ENCODE measurements at regions not wholly inside any gene's neighbourhood (a gene's known extent, or its start where the extent isn't known, plus 50 kb on each side); places are given as distances from the start of the nearest gene placed in this dataset.

DNA sequence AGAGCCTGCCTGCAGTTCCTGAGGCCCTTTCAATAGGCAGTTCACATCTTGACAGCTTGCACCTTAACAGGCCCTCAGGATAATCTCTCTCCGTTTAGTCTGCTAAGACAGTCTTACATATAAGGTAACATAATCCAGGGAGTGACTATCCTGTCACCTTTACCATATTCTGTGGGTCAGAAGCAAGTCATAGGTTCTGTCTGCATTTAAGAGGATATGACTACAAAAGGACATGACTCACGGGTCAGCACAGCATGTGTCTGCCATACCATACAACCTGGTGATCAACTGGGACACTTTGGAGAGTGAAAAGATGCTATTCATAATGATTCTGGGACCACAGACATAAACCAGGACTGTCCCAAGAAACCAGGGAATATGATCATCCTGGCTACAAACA lies 611.1 kb downstream of the SOX6 start:
- no peak for DNase-seq

DNA sequence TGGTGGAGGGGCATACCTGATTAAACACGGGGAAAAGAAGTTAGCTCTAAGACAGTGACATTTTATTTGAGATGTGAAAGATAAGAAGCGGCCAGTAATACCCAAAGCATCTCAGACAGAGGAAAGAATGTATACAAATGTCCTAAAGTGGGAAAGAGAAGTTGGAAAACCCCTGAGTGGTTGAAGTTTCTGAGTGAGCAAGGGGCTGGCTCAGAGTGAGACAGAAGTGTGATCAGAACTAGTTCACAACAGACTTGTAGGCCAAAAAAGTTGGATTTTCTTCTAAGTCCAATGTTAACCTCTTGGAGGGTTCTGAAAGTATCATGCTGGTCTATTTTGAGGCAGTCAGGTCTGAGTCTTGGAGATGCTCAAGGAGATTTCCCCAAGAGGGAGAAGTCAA lies 608.7 kb downstream of the SOX6 start:
- no peak for DNase-seq

DNA sequence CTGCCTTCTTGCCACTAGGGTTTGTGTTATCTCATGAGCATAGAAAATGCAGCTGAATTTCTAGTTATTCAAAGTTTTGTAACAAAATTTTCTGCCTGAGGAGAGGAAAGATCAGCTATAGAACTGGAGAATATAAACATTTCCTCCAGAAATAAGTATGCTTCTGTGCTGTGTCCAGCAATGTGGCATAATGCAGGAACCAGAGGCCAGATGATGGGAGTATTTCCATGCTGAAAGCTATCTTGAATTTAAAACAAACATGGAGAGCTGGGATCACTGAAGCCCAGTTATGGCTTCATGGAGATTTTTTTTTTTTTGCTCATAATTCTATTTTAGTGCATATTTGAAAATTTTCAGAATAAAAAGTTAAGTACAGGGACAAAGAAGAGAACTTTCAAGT lies 608.2 kb downstream of the SOX6 start:
- DNase-seq, result no peak

DNA sequence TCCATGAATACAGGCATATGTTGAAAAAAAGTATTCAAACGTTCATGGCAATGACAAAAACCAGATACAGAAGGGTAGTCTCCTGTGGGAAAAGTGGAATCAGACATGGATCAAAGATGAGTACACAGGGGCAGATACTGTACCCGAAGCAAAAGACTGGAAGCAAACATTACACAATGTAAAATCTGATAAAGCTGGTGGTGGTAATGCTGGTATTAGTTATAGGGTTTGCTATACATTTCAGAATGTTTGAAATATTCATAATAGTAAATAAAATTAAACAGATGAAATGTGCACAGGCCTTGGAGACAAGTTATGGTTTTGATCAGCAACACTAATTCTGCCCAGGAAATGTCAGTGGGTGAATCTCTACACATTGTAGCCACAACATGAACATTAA lies 607.6 kb downstream of the SOX6 start:
- no peak for DNase-seq

DNA sequence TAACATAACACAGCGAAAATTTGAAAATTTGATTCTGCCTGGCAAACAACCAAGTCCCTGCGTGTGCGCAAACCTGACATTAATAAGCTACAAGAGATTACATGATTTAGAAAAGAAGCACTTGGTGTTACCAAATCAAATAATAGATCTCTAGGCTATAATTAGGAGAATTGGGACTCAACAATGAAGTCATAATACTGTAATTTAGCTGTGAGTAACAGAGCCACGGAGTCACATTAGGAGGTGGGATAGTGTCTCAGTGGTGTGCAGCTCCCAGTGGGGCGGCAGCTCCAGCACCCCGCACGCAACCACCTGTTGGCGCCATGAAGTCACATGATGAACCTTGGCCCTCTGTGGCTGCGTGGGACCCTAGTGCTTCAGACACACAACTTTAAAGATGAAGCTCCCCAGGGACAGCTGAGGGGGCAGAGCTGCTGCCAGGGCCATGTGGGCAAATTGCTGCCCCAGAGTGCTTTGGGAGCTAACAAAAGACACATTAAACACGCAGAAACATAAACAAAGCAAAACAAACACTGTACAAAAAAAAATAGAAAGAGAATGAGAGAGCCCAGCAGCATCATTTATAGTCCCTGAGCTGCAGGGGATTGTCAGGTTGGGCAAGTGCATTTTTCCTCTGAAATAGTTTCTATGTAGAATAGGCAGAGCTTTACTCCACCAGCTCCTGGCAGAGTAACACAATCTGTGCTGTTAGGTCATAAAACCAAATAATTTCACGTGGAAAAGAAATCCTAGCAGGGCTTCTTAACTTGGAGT lies 605.6 kb downstream of the SOX6 start:
- no peak for DNase-seq

DNA sequence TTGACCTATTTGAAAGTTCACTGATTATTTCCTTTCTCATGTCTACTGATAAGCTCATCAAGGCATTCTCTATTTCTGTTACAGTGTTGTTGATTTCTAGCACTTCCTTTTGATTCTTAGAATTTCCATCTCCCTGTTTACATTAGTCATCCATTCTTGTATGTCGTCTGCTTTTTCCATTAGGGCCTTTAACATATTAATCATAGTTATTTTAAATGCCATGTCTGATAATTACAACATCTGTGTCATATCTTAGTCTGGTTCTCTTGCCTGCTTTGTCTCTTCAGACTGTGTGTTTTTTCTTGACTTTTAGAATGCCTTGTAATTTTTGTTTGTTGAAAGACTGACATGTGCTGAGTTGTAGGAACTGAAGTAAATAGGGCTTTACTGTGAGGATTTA lies 602.1 kb downstream of the SOX6 start:
- DNase-seq, result no peak

DNA sequence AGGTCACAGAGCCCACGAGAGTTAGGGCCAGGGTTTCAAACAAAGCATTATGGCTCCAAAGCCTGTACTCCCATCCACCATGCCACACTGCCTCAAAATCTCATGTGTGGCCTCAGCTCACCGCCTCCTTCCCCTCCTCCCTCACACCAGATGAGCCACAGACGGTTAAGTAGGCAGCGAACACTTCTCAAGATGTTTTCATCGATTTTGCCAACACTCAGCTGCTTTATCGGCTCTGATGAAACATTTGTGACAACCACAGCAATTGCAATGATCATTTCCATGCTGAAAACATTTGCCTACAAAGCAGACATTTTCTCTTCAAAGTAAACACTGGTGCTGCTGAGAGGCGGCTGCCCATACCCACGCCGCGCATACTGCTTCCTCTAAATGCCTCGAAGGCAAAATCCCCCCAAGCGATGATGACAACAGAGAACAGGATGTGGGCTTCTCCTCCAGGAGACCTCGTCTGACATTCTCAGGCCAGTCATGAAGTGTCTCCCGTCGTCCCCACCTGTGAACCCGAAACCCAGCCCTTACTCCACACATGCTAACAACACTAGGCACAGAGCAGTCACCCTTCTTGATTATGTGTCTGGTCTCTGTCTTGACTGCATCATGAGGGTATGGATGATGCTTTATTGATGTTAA lies 599.2 kb downstream of the SOX6 start:
- no peak for DNase-seq

DNA sequence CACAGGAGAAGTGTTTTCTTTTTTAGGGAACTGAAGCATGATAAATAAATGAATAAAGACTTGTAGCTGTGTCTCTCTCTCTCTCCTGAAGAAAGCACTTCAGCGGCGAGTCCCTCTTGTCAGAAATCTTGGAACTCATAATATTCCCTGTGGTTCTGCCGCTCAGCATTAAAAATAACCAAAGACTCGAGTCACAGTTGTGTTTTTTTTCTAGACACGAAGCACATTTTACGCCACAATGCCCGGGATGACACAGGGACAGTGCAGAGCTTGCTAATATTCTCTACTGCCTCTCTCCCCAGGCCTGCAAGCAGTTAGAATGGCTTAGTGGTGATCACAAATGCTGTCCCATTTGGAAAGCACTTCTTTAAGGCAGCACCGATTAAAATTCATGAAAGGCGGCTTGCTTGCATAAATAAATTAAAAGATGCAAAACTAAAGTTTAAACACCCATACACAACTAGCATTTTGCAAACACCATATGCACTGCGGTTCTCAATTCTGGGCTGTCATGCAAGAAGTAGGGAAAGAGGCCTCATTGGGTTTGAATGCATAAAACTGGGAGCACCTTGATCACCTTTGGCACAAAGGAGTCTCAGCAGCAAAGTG lies 597.4 kb downstream of the SOX6 start:
- DNase-seq, result no peak

DNA sequence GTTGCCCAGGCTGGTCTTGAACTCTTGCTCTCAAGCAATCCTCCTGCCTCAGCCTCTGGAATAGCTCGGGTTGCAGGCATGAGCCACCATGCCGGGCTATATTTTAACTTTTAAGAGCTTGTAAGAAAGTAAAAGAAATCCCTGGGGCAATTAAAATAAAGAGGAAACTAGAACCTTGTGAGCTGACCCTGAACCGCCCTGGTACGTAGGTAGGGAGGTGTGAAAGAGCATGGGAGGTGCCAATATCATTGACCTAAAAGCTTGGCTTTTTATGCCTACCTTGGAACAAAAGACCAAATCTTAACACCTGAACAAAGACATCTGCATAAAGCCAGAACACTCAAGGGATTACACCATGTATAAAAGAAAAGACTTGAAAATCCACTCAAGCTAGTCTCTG lies 595.1 kb downstream of the SOX6 start:
- no peak for DNase-seq

DNA sequence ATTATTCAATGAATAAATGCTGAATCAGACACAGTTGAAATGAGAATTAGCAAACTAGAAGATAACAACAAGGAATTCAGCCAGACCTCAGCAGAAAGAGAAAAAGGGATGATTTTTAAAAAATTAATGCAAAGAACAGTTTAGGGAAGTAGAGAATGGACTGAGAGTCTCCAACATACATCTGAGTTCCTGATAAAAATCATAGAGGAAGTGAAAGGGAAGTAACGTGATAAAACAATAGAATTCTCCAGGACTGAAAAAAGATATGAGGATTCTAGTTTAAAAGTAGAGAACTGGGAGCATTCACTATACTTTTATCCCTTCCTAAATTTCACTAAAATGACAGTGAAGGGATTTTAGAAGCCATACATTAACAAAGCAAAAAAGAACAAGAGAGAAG lies 592.0 kb downstream of the SOX6 start:
- DNase-seq, result no peak

DNA sequence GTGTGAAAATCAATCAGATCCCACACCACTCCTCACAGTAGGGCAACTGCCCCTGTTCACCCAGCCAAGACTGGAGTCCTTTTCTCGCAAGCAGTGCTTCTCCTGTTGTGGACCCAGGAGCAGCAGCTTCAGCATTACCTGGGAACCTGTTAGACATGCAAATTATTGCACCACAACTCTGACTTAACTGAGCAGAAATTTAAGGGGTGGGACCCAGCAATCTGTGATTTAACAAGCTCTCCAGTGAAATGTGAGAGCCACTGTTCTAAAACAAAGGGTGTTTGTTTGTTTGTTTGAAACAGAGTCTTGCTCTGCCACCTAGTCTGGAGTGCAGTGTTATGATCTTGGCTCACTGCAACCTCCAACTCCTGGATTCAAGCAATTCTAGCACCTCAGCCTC lies 591.4 kb downstream of the SOX6 start:
- no peak for DNase-seq

DNA sequence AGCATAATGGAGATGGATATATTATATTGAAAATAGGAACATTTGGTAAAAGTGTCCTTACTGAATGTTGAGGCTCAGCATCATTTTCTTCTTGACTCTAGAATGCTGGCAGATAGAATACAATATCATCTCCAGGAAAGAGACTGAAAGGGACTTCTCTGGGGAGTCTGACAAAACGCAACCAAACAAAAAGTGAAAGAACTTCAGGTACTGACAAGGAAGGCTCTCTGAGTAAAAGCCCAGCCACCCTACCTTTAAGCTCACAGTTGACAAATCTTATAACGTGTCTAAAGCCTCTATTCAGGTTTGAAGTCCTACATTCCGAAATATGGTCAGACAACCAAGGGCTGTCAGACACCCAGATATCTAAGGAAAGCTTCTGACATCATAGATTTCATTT lies 590.8 kb downstream of the SOX6 start:
- no peak for DNase-seq

DNA sequence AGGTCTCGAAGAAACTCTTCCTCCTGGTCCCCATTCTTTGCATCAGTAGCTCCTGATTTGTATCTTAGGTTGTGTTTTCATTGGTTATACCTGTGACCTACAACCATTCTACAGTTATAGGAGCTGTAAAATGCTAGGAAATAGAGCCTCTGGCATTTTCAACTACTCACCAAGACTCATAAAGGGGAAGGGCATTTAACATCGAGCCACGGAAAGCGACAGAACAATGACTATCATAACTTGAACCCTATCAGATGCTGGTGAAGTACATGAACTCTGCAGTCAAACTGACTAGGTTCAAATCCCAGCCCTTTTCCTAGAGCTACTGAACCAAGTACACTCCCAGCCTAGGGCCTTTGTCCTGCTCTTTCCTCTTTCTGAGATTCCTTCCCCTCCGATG lies 588.0 kb downstream of the SOX6 start:
- DNase-seq, result no peak

DNA sequence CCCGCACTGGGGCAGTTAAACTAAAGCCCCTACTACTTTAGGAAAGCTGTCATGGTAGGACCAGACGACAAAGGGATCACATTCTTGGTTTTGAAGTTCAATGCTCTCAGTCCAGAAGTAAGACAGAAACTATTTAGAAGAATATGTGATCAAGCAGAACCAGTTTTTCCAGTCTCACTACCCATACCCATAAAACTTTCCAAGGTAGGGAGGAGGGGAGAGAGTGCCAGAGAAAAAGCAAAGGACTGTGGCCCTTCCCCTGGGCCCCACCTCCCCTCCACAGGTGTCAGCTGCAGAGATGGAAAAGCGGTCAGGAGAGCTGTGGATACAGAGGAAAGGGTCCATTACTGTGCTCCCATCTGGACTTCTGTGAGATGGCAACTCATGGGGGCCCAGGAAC lies 587.1 kb downstream of the SOX6 start:
- DNase-seq, result no peak

DNA sequence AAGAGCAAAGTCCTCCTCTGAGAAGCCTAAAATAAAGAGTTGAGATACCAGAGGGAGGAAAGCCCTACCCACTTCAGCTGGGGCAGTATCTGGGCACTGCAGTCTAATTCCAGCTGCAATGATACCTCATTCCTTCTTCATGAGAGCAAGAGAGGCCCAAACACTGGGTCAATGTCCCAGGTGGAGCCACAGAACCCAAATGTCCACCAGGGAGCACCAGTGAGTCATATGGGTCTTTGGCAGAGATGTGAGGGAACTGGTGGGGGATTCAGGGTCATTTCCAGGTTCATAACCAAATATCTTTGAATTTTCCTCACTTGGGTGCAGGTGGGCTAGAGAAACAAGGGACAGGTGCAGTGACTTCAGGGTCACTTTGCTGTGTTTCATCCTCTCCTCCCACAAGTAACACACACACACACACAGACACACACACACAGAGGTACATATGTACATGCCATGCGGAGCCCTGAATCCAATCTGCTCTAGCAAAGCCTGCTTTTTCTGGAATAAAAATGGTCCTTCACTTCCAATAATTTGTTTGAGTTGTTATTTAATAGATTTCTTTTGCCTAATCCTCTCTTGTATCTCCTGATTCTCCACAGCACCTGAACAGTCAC lies 585.4 kb downstream of the SOX6 start:
- DNase-seq, result no peak

DNA sequence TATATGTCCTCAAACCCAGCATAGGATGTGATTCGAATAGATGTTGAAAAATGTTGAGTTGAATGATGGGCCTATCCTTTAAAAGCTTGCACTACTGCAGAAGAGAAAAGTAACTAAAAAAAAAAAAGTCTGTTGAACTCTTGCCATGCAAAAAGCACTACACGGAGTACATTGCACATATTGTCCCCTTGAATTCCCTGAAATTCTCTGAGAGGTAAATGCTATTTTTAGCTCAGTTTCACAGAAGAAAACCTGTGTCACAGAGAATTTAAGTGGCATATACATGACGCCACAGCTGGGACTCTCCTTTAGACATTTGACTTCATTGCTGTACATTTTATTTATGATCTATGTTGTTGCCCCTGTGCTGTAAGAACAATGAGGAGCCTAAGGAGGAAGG lies 583.8 kb downstream of the SOX6 start:
- DNase-seq, result no peak

DNA sequence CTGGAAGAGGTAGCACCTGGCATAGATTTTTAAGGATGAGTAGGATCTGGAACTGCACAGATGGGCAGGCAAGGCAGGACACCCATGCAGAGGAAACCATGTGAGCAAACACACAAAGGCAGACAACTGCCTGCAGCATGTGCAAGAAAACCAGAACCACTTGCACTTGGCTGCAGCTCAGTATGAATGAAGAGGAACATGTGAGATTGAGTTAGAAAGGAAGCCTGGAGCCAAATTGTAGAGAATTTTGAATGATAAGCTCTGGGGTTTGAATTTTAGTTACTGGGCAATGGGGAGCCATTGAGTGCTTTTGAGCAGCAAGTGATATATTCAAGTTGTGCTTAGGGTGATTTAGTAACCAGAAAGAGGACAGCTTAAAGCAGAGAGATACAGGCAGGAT lies 583.4 kb downstream of the SOX6 start:
- DNase-seq, result no peak

DNA sequence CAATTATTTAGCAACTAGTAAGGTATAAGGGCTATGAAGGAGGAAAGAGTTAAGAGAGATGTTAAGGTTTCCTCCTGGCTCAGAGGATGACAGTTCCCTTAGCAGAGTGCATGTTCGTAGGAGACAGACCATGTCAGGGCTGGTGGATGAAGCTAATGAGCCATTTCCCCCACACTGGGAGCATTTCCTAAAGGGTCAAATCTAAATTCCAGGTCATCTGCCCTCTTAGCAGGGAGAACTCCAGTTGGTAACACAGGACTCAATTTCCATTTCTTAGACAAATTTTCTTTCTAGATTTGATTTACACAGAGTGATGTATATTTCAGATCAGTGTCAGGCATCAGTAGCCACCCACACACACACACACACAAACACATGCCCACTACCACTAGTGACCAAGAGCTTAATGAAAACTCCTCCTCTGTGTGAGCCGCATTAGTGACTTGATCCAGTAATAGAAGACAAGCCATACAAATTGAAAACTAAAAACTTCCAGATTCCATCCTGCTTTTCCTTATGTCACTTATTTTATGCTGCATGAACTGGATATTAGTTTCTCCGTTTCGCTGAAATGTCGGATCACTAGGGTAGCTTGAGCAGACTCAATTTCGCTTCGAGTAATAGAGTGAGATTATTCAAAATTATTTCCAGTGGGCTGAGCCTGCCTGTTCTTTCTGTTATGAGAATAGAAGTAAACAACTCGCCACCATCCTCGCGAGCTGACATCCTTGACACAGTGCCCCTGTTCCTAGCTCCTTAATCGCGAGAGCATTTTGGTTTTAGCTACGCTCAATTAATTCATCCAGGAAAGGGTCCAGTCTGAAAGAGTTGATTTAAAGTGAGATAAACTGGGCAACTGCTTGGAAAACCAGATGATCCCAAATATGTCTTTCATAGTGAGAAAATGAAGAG lies 582.6 kb downstream of the SOX6 start:
- DNase-seq, result no peak

DNA sequence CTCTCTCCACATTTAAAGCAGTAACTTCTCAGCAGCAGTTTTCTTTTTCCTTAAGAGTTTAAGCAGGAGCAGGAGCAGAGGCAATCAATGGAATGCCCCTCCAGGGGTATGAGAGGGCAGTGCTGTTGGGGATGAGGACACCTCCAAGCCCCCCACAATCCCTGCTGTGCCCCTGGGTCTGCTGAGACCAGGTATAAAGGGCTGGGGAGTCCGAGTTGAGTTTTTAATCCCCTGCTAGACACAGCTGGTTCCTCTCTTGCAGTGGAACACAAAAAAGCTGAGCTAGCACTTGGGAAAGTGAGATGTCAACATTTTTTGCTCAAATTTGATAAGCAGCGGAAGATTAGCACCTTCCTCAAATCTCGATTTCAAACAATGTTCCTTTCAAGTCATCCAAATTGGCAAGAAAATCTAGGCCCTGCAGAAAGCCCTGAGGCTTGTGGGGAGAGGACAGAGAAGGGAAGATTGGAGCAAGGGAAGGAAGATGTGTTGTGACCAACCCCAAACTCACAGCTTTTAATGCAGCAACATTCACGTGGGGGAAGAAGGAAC lies 581.9 kb downstream of the SOX6 start:
- DNase-seq, result no peak

DNA sequence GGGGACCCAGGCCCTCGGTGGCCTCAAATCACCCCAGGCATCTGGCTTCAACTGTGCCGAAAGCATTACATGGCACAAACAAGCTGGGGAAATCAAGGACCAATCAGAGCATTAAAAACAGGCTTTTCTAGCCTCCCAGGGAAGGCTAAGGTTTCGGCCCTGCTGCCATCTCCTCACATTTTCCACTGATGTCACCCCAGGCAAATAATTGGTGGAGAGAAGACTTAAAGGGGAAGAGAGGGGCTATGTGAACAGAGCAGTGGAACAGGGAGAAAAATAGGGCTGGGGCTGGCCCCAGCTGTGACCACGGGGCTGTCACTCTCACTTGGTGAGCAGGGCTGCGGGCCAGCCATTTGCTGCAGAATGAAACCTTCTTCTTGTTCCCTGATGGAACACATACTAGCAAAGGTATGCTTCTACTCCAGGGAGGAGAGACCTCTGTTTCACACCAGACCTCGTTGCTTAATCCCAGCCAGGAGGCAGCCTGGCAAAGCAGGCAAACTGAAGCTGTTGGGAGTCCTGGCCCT lies 581.3 kb downstream of the SOX6 start:
- DNase-seq, result no peak

DNA sequence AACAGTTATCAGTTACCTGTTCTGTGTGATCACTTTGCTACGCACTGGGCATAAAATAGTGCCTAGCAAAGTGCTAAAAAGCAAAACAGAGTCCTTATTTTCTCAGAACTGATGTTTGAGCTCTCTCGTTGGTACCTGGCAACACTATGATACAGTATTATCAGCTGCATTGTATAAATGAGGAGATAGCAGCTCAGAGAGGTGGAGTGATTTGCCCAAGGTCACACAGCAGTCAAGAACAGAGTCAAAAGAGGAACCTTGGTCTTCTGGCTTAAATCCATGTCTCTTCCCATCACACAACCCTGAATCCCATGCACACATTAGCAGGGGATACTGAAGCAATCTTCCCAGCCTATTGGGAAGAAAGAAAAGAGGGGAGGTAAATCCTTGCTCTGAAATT lies 580.5 kb downstream of the SOX6 start:
- no peak for DNase-seq

DNA sequence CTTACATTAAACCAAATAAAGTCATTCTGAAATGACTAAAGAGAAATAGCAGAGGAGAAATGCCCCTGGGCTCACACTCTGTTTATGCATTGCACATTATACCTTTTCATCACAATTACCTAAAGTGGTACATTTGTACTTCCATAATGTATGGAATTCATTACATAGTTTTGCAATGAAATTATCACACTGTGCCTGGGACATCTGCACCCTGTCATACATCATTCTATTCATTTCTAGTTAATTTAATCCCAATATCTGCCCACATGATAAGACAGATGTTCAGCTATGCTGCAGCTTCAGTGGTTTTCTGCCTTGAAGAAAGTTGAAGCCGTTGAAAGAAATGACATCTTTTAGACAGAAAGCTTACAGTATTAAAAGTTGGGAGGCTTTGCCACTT lies 580.0 kb downstream of the SOX6 start:
- DNase-seq, result no peak

All from activated CD8-positive, alpha-beta memory T cell treated with anti-CD3 and anti-CD28 coated beads, Interleukin-2, amount 50 U/mL, for 4 hours (primary cell).